LoVo (cell line): ENCODE measurements at regions not wholly inside any gene's neighbourhood (a gene's known extent, or its start where the extent isn't known, plus 50 kb on each side); places are given as distances from the start of the nearest gene placed in this dataset.

ENCODE experiments used
- DNase-seq: peaks from one replicate; pipeline ENCODE4 v3.0.0-alpha.2; 2016; ENCODE audit warnings: low spot score

- no peak for DNase-seq
Measured at GRCh38 chr3:194738254-194739093, 52.8 kb downstream of the FAM43A start.

- DNase-seq: no peak
Measured at GRCh38 chr3:194739498-194740284, 54.0 kb downstream of the FAM43A start.

GRCh38 chr3:194740859-194741491 lies 55.3 kb downstream of the FAM43A start:
- DNase-seq: peak; percentile 80

DNA sequence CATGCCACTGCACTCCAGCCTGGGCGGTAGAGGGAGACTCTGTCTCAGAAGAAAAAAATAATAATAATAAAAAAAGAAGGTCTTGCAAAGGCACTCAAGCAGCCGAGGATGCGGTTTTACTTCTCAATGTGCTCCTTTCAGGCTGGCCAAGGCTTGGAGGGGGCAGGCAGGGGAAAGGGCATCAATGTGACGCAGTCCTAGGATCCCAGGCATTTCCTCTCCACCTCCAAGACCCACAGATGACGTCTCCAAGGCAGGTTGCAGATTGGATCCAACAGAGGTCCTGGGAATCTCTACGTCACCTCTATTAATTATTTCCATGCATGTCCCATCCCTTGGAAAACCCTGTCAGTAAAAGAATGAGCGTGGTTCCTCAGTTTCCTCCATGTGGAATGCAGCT lies 56.2 kb downstream of the FAM43A start:
- no peak for DNase-seq

DNA sequence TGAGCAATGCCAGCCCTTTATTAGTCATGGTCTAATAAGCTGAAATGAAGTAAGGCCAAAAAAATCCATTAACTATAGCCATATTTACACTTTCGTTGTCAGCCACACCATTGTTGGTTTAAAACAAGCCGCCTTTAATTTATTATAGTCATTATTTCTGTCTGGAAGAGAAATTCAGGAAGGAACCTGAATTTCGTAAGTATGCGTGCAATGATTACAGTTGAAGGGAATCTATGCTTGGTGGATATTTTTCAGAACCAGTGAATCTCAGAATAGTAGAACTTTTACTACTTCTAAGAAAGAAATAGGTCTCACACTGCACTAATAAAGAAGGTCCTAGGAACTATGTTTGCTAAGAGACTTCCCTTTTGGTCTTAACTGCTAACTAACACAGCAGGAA lies 59.1 kb downstream of the FAM43A start:
- no peak for DNase-seq

- DNase-seq: no peak
Measured at GRCh38 chr3:194745422-194746184, 59.9 kb downstream of the FAM43A start.

DNA sequence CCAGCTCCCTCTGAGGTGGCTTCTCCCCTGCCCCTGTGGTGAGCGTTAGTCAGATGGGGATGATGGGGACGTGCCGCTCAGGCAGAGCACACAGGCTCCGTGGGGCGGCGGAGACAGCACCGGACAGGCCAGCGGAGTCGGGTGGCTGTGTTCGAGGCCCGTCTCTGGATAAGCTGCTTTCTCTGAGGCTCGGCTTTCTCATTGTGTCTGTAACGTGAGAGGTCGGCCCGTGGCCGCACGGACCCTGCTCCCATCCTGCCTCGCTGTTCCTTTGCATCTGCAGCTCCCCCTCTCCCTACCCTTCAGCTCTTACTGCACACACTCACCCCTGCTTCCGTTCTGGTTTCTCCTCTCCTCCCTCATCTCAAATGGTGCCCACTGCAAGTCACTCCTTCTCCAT lies 62.5 kb downstream of the FAM43A start:
- DNase-seq: no peak

- DNase-seq: no peak
Measured at GRCh38 chr3:194749631-194750490, 64.2 kb downstream of the FAM43A start.

- DNase-seq: no peak
Measured at GRCh38 chr3:194750491-194750828, 64.8 kb downstream of the FAM43A start.

GRCh38 chr3:194755671-194756459 lies 70.2 kb downstream of the FAM43A start:
- no peak for DNase-seq

DNA sequence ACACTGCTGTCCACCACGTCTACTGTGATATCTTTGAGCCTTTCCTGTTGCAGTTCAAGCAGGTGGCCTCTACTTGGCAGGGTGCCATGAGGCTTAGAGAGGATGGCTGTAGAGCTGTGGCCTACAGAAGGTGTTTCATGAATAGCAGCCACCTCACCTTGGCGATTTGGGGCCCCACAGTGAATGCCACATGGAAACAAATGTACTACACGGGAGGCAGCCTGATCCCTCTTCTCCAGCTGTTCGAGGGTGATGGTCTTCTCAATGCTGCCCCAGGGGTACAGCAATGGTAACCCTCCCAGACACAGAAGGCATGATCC lies 70.7 kb downstream of the FAM43A start:
- no peak for DNase-seq

- no peak for DNase-seq
Measured at GRCh38 chr3:194756791-194757325, 71.2 kb downstream of the FAM43A start.

GRCh38 chr3:194757647-194758061 lies 72.0 kb downstream of the FAM43A start:
- no peak for DNase-seq

GRCh38 chr3:194758716-194759115 lies 73.0 kb downstream of the FAM43A start:
- DNase-seq: no peak

DNA sequence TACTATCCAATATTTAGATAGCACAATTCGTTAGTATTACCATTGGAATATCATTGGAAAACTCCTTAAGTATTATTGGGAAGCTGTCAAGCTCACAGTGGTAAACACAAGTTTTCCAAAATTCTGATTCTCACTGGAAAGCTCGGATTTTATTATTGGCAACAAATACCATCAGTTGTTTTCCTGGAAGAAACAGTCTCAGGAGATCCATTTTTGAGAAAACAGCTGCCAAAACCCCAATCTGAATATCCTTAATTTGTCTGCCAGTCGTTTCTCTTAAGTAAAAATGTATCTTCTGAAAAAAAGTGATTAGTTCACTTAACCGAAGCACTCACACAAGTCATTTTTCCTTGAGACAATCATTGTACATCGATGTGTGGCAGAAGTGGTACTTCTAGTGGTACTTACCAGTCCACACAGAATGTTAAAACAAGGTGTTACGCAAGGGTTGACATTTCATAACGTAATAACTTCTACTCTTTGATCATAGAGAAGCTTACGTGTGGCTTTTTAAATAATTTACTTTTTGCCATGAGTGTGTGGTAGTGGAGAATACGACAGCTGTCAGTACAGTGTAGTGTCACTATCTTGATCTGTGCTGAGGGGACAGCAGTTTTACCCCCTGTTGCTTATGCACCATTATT lies 74.9 kb downstream of the FAM43A start:
- no peak for DNase-seq

DNA sequence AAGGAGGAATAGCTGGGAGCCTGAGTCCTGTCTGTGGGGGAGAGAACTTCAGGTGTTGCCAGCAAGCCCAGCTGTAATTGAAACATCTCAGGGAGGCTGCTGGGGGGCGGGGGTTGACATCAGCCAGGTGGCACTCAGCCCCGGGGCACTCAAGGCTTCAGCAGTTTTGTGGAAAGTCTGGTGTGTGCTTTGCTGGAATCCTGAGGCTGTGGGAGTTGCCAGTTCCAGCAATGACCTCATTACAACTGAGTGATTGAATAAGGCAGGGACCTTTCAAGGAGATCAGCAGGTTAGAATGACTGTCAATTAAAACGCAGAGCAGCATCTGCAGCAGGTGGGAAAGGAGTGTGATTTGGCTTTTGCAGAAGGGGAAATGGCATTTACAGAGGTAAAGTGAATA lies 75.7 kb downstream of the FAM43A start:
- DNase-seq: no peak

DNA sequence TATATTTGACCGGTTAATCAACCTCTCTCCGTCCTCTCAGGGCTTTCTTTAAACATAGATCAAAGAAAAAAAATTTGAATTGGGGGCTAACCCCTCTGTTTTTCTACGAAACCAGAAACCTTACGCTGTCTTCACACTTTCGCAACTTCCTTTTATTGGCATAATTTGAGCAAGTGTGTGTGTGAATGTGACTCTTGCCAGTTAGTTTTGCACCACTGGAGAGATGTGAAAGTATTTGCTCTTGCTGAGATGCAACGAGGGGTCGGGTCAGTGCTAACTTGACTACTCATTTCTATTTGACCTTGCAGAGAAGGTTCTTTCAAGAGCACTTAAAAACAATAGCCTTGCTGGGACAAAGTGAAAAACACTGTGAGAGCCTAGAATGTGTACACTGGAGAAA lies 81.2 kb downstream of the FAM43A start:
- no peak for DNase-seq

DNA sequence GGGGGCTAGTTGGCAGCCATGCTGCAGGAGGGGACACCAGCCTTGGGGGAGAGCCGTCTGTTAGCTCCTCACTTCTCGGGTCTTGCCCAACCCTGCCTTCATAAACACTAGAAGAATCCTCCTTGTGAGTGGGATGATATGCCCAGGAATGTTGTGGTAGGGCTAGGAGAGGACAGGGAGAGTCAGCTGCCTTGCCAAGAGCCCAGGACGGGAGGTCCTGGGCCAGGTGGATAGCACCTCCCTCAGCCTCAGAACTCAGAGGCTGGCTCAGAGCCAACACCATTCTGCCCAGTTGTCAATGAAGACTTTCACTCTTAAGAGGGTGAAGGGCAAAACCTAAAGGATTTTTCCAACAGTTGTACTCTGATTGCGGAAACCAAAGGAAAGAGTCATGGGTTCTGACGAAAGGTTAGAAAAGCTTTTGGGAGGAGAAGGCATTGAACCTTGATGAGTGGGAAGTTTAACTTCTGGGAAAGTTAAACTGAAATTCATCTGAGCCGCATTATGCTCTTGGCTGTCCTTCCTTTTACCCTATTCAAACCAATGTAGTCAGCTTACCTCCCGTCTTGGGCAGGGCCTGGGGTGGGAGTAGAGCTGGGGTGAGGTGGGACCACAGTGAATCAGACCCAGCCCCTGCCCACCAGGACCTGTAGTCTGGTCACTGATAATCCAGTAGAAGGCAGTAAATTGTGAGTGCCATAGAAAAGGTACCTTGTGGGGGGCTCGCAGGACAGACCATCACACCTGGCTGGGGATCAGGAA lies 81.9 kb downstream of the FAM43A start:
- DNase-seq: no peak

DNA sequence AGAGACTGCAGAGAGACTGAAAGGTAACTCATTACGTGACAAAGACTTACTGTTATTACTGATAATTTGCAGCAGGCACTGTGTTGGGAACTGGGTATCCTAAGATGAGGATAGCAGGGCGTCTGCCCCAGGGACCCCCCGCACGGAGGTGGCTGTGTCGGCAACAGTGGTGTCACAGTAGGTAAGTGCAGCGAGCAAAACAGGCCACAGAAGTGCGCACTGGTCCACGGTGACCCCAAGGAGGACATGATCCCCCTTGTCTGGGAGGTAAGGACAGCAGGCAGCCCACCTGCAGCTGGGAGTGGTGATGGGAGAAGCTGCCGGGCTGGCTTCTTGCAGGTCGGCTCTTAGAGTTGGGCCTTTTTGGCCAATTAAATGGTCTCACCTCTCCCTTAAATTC lies 82.9 kb downstream of the FAM43A start:
- DNase-seq: no peak
